Gastroesophageal sphincter (tissue), 3 donors: ENCODE measurements at regions not wholly inside any gene's neighbourhood (a gene's known extent, or its start where the extent isn't known, plus 50 kb on each side); places are given as distances from the start of the nearest gene placed in this dataset.

Experiments
- CTCF ChIP-seq, 4 experiments: fragments of 200-600 bp in 2 of 4; fragments of 450-650 bp in 2 of 4; sonication (generic) in 1 of 4; IDR thresholded peaks; one replicate each; pipeline ENCODE4 v1.5.1; 2017 to 2019; ENCODE audit warnings: antibody characterized with exemption in 4 of 4, mild to moderate bottlenecking in 2 of 4, moderate library complexity in 2 of 4
- EP300 ChIP-seq: sonication (generic); formaldehyde crosslinking; IDR thresholded peaks from one replicate; pipeline ENCODE4 v1.6.1; 2017; ENCODE audit warnings: antibody characterized with exemption, mild to moderate bottlenecking
- POLR2A ChIP-seq, 2 donors: fragments of 450-650 bp; IDR thresholded peaks; one replicate each; pipeline ENCODE4 v1.6.1; 2017; ENCODE audit warnings: antibody characterized with exemption in 2 of 2, mild to moderate bottlenecking in 2 of 2, moderate library complexity in 1 of 2
- POLR2AphosphoS5 ChIP-seq: sonication (generic); formaldehyde crosslinking; IDR thresholded peaks from one replicate; pipeline ENCODE4 v1.6.1; 2017; ENCODE audit warnings: antibody characterized with exemption

DNA sequence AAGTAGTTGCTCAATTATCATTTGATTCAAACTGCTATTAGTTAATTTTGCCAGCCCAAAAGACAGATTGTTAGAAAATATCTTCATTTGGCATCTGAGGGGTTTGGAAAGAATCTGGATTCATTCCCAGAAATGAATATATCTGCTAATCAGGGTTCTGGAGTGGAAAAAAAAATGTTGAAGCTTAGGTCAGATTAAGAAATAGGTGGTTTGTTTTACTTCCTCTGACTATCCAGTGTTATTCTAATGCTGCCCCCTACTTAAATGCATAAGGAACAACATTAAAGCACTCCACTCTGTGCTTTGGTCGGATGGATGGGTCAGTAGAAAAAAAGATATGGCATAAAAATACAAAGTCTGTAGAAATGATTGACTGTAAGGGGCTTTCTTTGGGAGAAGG, 89.0 kb downstream of the LUZP4 start:
- TF ChIP-seq CTCF (IDR thresholded peaks at IDR 0.05) (no peak), POLR2A (IDR thresholded peaks at IDR 0.05) (no peak), POLR2AphosphoS5 (no peak), EP300 (no peak)
